ENCODE measurements at regions not wholly inside any gene's neighbourhood (a gene's known extent, or its start where the extent isn't known, plus 50 kb on each side); places are given as distances from the start of the nearest gene placed in this dataset.
"Not testable (repeated sequence)": the region's sequence is repeated elsewhere in the genome, so short reads cannot be mapped to it uniquely, and the experiment has no call there.

DNA sequence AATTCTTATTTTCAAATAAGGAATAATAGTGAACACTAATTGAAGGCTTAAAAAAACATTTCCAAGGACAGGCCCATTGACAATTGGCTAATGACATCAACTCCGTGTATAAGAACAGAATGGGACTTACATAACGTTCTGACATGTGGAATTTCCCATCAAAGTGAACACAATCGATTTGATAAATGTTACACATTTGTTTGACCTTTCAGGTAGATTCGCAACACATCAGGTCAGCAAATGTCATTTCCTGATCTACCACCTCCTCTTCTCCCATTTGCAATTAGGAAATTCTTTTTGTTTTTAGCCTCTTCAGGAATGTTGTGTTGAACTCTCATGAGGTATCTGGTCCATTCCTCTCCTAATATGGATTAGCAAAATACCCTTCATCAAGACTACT, 292.9 kb upstream of the SLC14A2 start:
- no peak for DNase-seq

DNA sequence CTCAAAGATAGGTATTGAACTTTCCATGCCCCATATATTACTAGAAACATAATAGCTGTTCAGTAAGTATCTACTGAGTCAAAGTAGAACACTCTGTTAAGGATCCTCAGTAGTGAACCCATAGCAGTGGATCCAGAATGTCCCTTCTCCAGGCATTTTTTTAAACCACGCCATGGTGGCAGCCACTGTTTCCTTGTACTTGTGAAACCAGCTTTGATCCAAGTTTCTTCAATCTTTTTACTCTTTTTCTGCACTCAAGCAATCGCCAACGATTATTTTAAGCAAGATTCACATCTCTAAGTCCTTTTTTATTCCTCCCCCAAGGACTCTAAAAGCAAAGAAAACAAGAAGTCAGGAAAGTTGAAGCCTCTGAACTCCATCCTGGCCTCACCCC, 291.2 kb upstream of the SLC14A2 start:
- no peak for DNase-seq

DNA sequence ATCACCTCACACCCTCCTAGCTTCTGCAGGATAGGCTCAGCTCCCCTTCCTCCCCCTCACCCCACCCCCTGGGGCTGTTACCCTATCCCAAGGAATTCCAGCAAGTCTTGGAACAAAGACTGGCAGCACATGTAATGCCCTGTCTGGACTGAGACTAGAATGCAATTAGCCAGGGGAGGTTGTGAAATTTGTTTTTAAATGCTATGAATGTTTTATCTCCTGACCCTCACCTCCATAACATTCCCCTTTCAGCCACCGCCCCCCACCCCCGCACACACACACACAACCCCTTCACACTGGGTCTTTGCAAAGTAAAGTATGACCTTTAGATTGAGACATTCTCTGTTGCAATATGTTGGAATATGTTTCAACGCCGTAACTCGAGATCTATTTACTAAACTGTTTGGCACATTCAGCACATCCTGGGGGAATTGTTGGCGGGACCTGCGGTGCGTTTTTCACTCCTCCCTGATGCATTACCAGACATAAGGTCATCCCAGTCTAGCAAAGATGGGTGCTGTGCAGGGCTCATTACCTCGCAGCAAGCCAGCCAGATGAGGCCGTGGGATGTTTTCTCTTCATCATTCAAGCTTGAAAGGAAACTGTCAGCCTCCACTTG, 290.7 kb upstream of the SLC14A2 start:
- no peak for DNase-seq

DNA sequence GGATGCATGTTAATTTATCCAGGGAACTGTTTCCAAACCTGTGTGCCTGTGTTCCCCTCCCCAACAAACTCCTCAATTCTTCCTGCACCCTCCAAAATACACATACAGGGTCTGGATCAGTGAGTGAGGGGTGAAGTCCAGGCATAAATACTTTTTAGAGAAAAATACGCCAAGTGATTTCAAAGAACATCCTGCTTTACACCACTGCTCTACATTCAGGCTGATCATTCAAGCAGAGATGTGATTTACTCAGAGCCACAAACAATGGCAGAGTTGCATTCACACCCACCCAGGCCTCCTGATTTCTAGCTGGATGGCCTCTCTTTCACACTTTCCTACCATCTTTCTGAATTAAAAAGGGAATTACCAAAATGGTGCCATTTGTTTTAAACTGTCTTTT, 289.5 kb upstream of the SLC14A2 start:
- DNase-seq, result no peak

DNA sequence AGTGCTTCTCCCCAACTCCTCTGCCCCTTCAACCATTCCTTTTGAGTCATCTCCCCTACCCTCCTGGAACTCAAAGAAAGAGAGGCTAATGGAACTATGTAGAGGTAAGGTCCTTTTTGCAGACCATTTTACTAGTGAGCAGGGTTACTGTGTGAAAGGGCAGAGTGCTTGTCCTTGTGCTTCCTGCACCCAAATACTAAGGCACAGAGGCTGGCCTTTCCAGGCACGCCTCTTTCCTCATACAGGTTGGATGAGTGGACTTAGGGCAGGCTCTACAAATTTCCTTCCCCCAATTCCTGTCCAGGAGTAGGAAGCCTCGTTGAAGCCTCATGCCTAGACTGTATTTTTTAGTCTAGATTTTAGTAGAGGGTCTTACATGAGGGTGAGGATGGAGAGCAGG, 288.8 kb upstream of the SLC14A2 start:
- no peak for DNase-seq

DNA sequence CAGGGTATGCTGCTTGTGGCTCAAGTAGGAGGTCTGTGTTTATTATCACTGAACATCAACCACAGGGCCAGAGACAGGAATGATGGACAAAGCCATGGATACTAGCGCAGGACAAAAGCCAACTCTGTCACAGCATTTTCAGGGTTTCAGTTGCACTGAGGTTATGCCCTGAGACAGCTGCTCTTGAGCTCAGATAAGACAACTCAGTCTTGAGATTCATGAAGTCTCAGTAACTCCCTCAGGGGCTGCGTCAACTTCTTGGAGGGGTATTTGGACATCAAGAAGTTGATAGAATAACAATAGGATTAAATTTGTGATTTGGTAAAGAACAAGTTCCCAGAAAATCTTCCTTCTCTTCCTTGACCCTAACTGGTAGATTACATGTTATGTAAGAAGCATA, 287.0 kb upstream of the SLC14A2 start:
- DNase-seq, result no peak

DNA sequence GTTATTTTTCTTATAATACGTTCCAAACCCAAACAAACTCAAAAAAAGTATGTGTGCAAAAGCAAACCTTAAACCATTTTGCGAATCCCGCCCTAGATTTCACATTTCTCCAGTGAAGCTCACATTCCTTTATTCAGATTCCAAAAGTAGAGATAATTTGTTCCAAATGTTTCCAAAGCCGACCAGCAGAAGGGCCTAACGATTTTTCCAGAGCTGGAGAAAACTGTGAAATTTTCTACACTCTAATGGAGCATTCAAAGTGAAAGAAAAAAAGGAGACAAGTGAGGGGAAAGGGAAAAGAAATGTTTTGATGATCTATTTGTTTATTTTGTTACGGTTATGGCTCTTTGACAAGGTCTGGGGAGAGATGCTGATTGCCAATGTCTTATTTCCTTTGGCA, 286.5 kb upstream of the SLC14A2 start:
- DNase-seq, result no peak

DNA sequence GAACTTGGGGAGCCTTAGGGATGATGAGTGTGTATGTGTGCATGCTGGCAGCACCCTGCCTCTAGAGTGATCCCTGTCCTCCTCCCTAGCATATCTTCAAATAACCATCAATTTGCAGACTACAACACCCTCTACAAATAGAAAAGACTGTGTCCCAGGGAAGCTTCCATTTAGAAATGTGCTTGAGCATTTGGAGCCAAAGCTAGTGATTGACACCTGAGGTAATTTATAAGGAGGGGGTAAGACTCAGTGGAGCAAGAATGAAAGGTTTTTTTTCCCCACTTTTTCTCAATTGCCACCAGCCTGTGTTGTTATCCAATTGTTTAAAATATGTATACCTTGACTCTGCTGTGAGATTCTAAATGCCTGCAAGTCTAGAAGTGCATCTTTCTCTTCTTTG, 286.0 kb upstream of the SLC14A2 start:
- no peak for DNase-seq

GRCh38 chr18:45330170-45330594, 285.1 kb upstream of the SLC14A2 start:
- no peak for DNase-seq

- no peak for DNase-seq
Observed at GRCh38 chr18:45332871-45333270, 282.4 kb upstream of the SLC14A2 start.

- DNase-seq, result no peak
Observed at GRCh38 chr18:45334191-45334590, 281.1 kb upstream of the SLC14A2 start.

- DNase-seq, result no peak
Observed at GRCh38 chr18:45335282-45336043, 279.8 kb upstream of the SLC14A2 start.

- DNase-seq, result no peak
Observed at GRCh38 chr18:45336448-45336847, 278.8 kb upstream of the SLC14A2 start.

- DNase-seq, result no peak
Observed at GRCh38 chr18:45337477-45337876, 277.8 kb upstream of the SLC14A2 start.

GRCh38 chr18:45339810-45340550, 275.3 kb upstream of the SLC14A2 start:
- no peak for DNase-seq

GRCh38 chr18:45340884-45341283, 274.4 kb upstream of the SLC14A2 start:
- DNase-seq, result no peak

- no peak for DNase-seq
Observed at GRCh38 chr18:45341454-45341853, 273.8 kb upstream of the SLC14A2 start.

DNA sequence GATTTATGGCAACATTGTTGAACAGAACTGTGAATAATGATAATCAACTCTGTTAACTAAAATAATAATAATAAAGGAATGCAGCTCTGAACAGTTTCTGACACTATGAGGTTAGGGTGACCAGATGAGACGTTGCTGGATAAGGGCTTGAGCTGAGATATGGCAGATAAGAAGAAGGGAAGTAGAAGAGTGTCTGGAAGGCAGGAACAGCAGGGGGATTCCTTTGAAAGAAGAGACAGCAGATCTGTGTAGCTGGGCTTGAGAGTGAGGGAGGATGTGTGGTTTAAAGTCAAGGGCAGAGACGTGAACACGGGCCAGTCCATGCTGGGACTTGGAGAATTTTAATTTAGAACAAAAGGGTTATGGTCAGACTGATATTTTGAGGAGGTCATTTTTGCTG, 273.1 kb upstream of the SLC14A2 start:
- no peak for DNase-seq

DNA sequence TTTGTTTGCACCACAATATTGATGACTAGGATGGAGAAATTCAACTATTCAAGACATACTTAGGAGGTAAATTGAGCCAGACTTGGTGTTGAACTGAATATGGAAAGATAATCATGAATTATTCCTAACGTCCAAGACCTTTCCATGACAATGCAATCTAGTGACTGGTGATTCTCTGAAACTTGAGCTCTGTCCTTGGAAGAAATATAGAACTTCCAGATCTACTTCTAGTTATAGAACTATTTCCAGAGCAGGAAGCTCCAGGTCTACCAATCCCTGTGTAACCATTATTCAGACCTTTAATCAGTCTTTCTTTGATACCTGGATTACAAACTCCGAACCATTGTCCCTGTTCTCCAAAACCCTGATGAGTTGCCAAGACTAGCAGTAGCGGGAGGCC, 272.6 kb upstream of the SLC14A2 start:
- DNase-seq, result no peak

- DNase-seq, result no peak
Observed at GRCh38 chr18:45343365-45343764, 271.9 kb upstream of the SLC14A2 start.

GRCh38 chr18:45344680-45345079, 270.6 kb upstream of the SLC14A2 start:
- not testable (repeated sequence) for DNase-seq

DNA sequence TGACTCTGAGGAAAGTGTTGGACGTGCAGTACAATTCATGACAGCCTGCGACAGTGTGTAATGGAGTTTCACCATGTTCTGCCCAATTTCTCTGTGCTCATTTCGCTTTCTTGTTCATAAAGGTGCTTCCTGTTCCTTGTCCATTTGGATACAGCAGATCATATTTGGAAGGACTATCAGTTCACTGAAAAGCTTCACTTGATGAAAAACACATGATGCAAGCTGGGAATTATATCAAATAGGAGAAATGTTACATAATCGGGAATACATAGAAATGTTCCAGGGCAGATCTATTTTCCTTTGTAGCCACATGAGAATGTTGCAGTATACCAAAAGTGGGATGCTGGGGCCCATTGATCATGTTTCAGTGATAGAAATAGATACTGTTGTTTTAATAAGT, 266.3 kb upstream of the SLC14A2 start:
- DNase-seq, result no peak

DNA sequence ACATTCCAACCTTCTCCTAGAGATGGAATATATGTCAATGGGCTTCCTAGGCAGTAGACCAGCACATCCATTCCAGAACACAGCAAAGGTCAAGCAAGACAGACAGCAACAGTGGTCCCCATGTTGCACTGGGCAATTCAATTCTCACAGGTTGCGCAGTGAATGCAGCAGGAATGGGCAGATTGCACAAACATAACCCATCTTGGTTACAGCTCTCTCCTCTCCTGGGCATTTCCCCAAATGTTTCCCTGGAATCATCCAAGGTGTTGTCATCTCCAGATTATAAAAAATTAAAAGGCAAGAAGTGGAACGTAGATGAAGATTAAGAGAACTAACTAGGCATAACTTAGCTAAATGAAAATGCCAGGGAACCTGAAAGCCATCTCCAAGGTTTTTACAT, 265.8 kb upstream of the SLC14A2 start:
- no peak for DNase-seq
